GM04503 (cell line): ENCODE measurements at regions not wholly inside any gene's neighbourhood (a gene's known extent, or its start where the extent isn't known, plus 50 kb on each side); places are given as distances from the start of the nearest gene placed in this dataset.

Experiments
- DNase-seq: peaks from one replicate; pipeline ENCODE4 v3.0.0-alpha.2; 2012; ENCODE audit warnings: low read depth

- no peak for DNase-seq
Measured at GRCh38 chr10:2728087-2728486, 339.3 kb upstream of the PFKP start.

GRCh38 chr10:2716596-2716995 lies 350.8 kb upstream of the PFKP start:
- no peak for DNase-seq

- DNase-seq, result no peak
Measured at GRCh38 chr10:2714597-2714996, 352.8 kb upstream of the PFKP start.

GRCh38 chr10:2703953-2704352 lies 363.4 kb upstream of the PFKP start:
- no peak for DNase-seq

- no peak for DNase-seq
Measured at GRCh38 chr10:2701802-2702201, 365.5 kb upstream of the PFKP start.

- no peak for DNase-seq
Measured at GRCh38 chr10:2700626-2701305, 366.6 kb upstream of the PFKP start.

- no peak for DNase-seq
Measured at GRCh38 chr10:2688958-2689357, 378.4 kb upstream of the PFKP start.

- no peak for DNase-seq
Measured at GRCh38 chr10:2686691-2687090, 380.7 kb upstream of the PFKP start.

GRCh38 chr10:2682491-2682890 lies 384.9 kb upstream of the PFKP start:
- DNase-seq, result no peak

GRCh38 chr10:2681891-2682290 lies 385.5 kb upstream of the PFKP start:
- no peak for DNase-seq

GRCh38 chr10:2680821-2681220 lies 386.5 kb upstream of the PFKP start:
- DNase-seq, result no peak

- DNase-seq, result no peak
Measured at GRCh38 chr10:2679646-2680045, 387.7 kb upstream of the PFKP start.

- no peak for DNase-seq
Measured at GRCh38 chr10:2676455-2676854, 390.9 kb upstream of the PFKP start.

- DNase-seq, result no peak
Measured at GRCh38 chr10:2674451-2674850, 392.9 kb upstream of the PFKP start.

- DNase-seq, result no peak
Measured at GRCh38 chr10:2670864-2671263, 396.5 kb upstream of the PFKP start.

- DNase-seq, result no peak
Measured at GRCh38 chr10:2665772-2666171, 401.6 kb upstream of the PFKP start.

GRCh38 chr10:2660276-2660675 lies 407.1 kb upstream of the PFKP start:
- DNase-seq, result no peak

- no peak for DNase-seq
Measured at GRCh38 chr10:2659660-2660209, 407.6 kb upstream of the PFKP start.

GRCh38 chr10:2658780-2659179 lies 408.6 kb upstream of the PFKP start:
- no peak for DNase-seq

GRCh38 chr10:2650328-2650727 lies 417.0 kb upstream of the PFKP start:
- no peak for DNase-seq

GRCh38 chr10:2641028-2641427 lies 426.3 kb upstream of the PFKP start:
- DNase-seq, result no peak

GRCh38 chr10:2633630-2634029 lies 433.7 kb upstream of the PFKP start:
- no peak for DNase-seq

- no peak for DNase-seq
Measured at GRCh38 chr10:2631557-2632205, 435.7 kb upstream of the PFKP start.

- DNase-seq, result no peak
Measured at GRCh38 chr10:2628705-2629104, 438.6 kb upstream of the PFKP start.
